ENCODE measurements at regions not wholly inside any gene's neighbourhood (a gene's known extent, or its start where the extent isn't known, plus 50 kb on each side); places are given as distances from the start of the nearest gene placed in this dataset.

- no peak overlapping the region for H3K4me3 ChIP-seq (replicated peaks in 1 of 4; ENCODE audit: control extremely low read depth in 1 of 4, insufficient read depth in 1 of 4, low read depth in 3 of 4, low read length in 4 of 4)
- H3K4me1 ChIP-seq (ENCODE audit: control insufficient read depth, extremely low read depth, insufficient read depth, low read length), result peaks cover 48% of the 10 kb centered on the region
- H3K27me3 ChIP-seq (ENCODE audit: control insufficient read depth, insufficient read depth, low read length), result no peaks in the 10 kb centered on the region
- no peaks in the 10 kb centered on the region for H3K36me3 ChIP-seq (ENCODE audit: control insufficient read depth, insufficient read depth, low read length)
- TF ChIP-seq, protein P1, sequence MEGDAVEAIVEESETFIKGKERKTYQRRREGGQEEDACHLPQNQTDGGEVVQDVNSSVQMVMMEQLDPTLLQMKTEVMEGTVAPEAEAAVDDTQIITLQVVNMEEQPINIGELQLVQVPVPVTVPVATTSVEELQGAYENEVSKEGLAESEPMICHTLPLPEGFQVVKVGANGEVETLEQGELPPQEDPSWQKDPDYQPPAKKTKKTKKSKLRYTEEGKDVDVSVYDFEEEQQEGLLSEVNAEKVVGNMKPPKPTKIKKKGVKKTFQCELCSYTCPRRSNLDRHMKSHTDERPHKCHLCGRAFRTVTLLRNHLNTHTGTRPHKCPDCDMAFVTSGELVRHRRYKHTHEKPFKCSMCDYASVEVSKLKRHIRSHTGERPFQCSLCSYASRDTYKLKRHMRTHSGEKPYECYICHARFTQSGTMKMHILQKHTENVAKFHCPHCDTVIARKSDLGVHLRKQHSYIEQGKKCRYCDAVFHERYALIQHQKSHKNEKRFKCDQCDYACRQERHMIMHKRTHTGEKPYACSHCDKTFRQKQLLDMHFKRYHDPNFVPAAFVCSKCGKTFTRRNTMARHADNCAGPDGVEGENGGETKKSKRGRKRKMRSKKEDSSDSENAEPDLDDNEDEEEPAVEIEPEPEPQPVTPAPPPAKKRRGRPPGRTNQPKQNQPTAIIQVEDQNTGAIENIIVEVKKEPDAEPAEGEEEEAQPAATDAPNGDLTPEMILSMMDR (conservative IDR thresholded peaks at IDR 0.05 in 1 of 2, IDR thresholded peaks at IDR 0.05 in 1 of 2; ENCODE audit: low read depth in 1 of 2, low read length in 2 of 2), result no peak
- TF ChIP-seq EZH2 (IDR thresholded peaks at IDR 0.05; ENCODE audit: low read length, missing control alignments), result no peak
- H3K27ac ChIP-seq (ENCODE audit: insufficient read depth, low read length), result no peak overlapping the region
- H2AFZ ChIP-seq (ENCODE audit: low read length), result no peak overlapping the region
- peaks cover 12% of the 10 kb centered on the region for H3K79me2 ChIP-seq (ENCODE audit: control insufficient read depth, insufficient read depth, low read length)
- no peaks in the 10 kb centered on the region for H3K9me3 ChIP-seq (ENCODE audit: control insufficient read depth, insufficient read depth, low read depth, low read length)
- H4K20me1 ChIP-seq (ENCODE audit: control insufficient read depth, extremely low read depth, insufficient read depth, low read length), result no peaks in the 10 kb centered on the region
- H3K9ac ChIP-seq (ENCODE audit: insufficient read depth, low read length), result no peak overlapping the region
- no peak overlapping the region for H3K4me2 ChIP-seq (ENCODE audit: extremely low read depth, insufficient read depth, low read length)
- no peak for DNase-seq (ENCODE audit: low read depth in 2 of 2)
Observed at GRCh38 chr3:170731281-170731680, 138.7 kb downstream of the RPL22L1 start.

DNA sequence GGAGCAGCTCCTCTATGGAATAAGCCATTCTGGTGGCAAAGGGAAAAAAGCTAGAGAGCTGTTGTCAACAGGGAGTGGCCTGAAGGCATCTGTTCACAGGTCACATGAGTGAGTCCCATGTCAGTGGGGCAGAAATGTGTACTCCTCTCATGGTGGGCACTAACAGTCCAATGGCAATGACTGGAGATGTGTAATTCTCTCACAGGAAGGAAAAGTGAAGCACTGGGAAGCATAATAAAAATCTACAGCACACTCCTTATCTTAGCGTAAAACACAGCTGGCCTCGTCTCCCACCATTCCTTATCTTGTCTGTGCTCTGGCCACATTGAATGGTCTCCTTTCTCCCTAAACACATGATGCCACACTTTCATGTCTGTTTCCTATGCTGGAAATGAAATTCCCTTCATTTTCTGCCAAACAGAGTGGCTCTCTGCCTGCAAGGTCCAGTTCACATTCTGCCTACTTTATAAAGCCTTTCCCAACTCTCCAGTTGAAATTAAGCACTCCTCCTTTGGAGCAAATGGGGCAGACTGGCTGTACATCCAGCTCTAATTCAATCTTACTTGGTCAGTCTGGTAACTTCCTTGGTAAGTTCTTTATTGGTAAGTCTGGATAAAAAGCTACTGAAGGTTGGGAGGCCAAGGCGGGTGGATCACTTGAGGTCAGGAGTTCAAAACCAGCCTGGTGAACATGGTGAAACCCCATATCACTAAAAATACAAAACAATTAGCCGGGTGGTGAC is 139.8 kb downstream of the RPL22L1 start:
- Histone ChIP-seq H4K20me1 (ENCODE audit: control insufficient read depth, extremely low read depth, insufficient read depth, low read length) (no peaks in the 10 kb centered on the region), H3K36me3 (ENCODE audit: control insufficient read depth, insufficient read depth, low read length) (no peaks in the 10 kb centered on the region), H3K4me1 (ENCODE audit: control insufficient read depth, extremely low read depth, insufficient read depth, low read length) (peaks cover 56% of the 10 kb centered on the region), H3K9ac (ENCODE audit: insufficient read depth, low read length) (no peak overlapping the region), H3K27ac (ENCODE audit: insufficient read depth, low read length) (no peak overlapping the region), H3K27me3 (ENCODE audit: control insufficient read depth, insufficient read depth, low read length) (no peaks in the 10 kb centered on the region), H3K4me2 (ENCODE audit: extremely low read depth, insufficient read depth, low read length) (no peak overlapping the region), H3K4me3 (replicated peaks in 1 of 4; ENCODE audit: control extremely low read depth in 1 of 4, insufficient read depth in 1 of 4, low read depth in 3 of 4, low read length in 4 of 4) (no peak overlapping the region), H3K79me2 (ENCODE audit: control insufficient read depth, insufficient read depth, low read length) (peaks cover 11% of the 10 kb centered on the region), H2AFZ (ENCODE audit: low read length) (no peak overlapping the region), H3K9me3 (ENCODE audit: control insufficient read depth, insufficient read depth, low read depth, low read length) (no peaks in the 10 kb centered on the region)
- DNase-seq (ENCODE audit: low read depth in 2 of 2), result no peak
- TF ChIP-seq EZH2 (IDR thresholded peaks at IDR 0.05; ENCODE audit: low read length, missing control alignments), result no peak

GRCh38 chr3:170728181-170728580 is 141.8 kb downstream of the RPL22L1 start:
- no peak overlapping the region for H2AFZ ChIP-seq (ENCODE audit: low read length)
- DNase-seq (ENCODE audit: low read depth in 2 of 2), result no peak
- peaks cover 2% of the 10 kb centered on the region for H3K79me2 ChIP-seq (ENCODE audit: control insufficient read depth, insufficient read depth, low read length)
- H3K4me1 ChIP-seq (ENCODE audit: control insufficient read depth, extremely low read depth, insufficient read depth, low read length), result peaks cover 59% of the 10 kb centered on the region
- peak overlapping the region; percentile 98 for H3K27ac ChIP-seq (ENCODE audit: insufficient read depth, low read length)
- H4K20me1 ChIP-seq (ENCODE audit: control insufficient read depth, extremely low read depth, insufficient read depth, low read length), result no peaks in the 10 kb centered on the region
- H3K27me3 ChIP-seq (ENCODE audit: control insufficient read depth, insufficient read depth, low read length), result no peaks in the 10 kb centered on the region
- no peak overlapping the region for H3K4me3 ChIP-seq (replicated peaks in 1 of 4; ENCODE audit: control extremely low read depth in 1 of 4, insufficient read depth in 1 of 4, low read depth in 3 of 4, low read length in 4 of 4)
- H3K9ac ChIP-seq (ENCODE audit: insufficient read depth, low read length), result no peak overlapping the region
- H3K4me2 ChIP-seq (ENCODE audit: extremely low read depth, insufficient read depth, low read length), result no peak overlapping the region
- no peaks in the 10 kb centered on the region for H3K9me3 ChIP-seq (ENCODE audit: control insufficient read depth, insufficient read depth, low read depth, low read length)
- TF ChIP-seq, protein P1 (conservative IDR thresholded peaks at IDR 0.05 in 1 of 2, IDR thresholded peaks at IDR 0.05 in 1 of 2; ENCODE audit: low read depth in 1 of 2, low read length in 2 of 2), result no peak
- no peak for TF ChIP-seq EZH2 (IDR thresholded peaks at IDR 0.05; ENCODE audit: low read length, missing control alignments)
- no peaks in the 10 kb centered on the region for H3K36me3 ChIP-seq (ENCODE audit: control insufficient read depth, insufficient read depth, low read length)
